Stomach (tissue), 4 donors: ENCODE measurements at regions not wholly inside any gene's neighbourhood (a gene's known extent, or its start where the extent isn't known, plus 50 kb on each side); places are given as distances from the start of the nearest gene placed in this dataset.

ENCODE experiments used
- EP300 ChIP-seq: sonication (generic); formaldehyde crosslinking; IDR thresholded peaks from one replicate; pipeline ENCODE4 v1.6.1; 2017; ENCODE audit warnings: antibody characterized with exemption
- POLR2A ChIP-seq, 4 donors: fragments of 450-650 bp; IDR thresholded peaks; one replicate each; pipeline ENCODE4 v1.6.1; 2016; ENCODE audit warnings: antibody characterized with exemption in 4 of 4, control low read depth in 2 of 4, mild to moderate bottlenecking in 1 of 4, moderate library complexity in 1 of 4
- TF ChIP-seq, protein P1 (sequence below), 7 experiments: fragments of 450-650 bp in 4 of 7; fragments of 200-600 bp in 3 of 7; sonication (generic) in 3 of 7; IDR thresholded peaks; one replicate each; pipeline ENCODE4 v1.5.1; 2016 to 2019; ENCODE audit warnings: antibody characterized with exemption in 7 of 7, control low read depth in 2 of 7, mild to moderate bottlenecking in 1 of 7

DNA sequence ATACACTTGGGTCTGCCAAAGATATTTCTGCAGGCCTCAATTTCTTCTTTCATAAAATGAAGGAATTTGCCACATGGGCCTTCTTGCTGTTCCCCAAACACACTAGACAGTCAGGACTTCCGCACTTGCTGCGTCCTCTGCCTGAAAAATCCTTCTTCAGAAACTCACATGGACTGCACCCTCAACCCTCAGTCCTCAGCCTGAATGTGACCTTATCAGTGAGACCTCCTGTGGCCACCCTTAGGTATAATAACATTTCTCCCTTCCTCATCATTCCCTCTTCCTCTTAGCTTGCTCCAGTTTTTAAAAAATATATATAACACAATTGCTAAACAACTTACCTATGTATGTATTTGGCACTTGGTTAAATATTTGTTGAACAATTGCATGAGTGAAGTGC is 257.5 kb downstream of the MFSD1 start:
- TF ChIP-seq, protein P1, sequence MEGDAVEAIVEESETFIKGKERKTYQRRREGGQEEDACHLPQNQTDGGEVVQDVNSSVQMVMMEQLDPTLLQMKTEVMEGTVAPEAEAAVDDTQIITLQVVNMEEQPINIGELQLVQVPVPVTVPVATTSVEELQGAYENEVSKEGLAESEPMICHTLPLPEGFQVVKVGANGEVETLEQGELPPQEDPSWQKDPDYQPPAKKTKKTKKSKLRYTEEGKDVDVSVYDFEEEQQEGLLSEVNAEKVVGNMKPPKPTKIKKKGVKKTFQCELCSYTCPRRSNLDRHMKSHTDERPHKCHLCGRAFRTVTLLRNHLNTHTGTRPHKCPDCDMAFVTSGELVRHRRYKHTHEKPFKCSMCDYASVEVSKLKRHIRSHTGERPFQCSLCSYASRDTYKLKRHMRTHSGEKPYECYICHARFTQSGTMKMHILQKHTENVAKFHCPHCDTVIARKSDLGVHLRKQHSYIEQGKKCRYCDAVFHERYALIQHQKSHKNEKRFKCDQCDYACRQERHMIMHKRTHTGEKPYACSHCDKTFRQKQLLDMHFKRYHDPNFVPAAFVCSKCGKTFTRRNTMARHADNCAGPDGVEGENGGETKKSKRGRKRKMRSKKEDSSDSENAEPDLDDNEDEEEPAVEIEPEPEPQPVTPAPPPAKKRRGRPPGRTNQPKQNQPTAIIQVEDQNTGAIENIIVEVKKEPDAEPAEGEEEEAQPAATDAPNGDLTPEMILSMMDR (IDR thresholded peaks at IDR 0.05): no peak
- TF ChIP-seq POLR2A (IDR thresholded peaks at IDR 0.05): no peak
- no peak for TF ChIP-seq EP300
